Endodermal cell (in vitro differentiated cells): ENCODE measurements at regions not wholly inside any gene's neighbourhood (a gene's known extent, or its start where the extent isn't known, plus 50 kb on each side); places are given as distances from the start of the nearest gene placed in this dataset.

Experiments
- DNase-seq: peaks from one replicate; pipeline ENCODE4 v3.0.0-alpha.2; 2017
- H3K27ac ChIP-seq: 2 replicates; pipeline ENCODE4 v1.5.1; 2013; ENCODE audit warnings: mild to moderate bottlenecking, low read depth, low read length, moderate library complexity
- H3K27me3 ChIP-seq: 2 replicates; pipeline ENCODE4 v1.6.1; 2013; ENCODE audit warnings: mild to moderate bottlenecking, low read length, moderate library complexity; ENCODE audit not compliant: insufficient read depth, control insufficient read depth, poor library complexity, severe bottlenecking
- H3K36me3 ChIP-seq: 2 replicates; pipeline ENCODE4 v1.7.0; 2013; ENCODE audit warnings: mild to moderate bottlenecking, low read length, moderate library complexity; ENCODE audit not compliant: control insufficient read depth, insufficient read depth
- H3K4me1 ChIP-seq: one replicate; pipeline ENCODE4 v1.7.0; 2013; ENCODE audit warnings: low read length; ENCODE audit not compliant: control insufficient read depth, insufficient read depth
- H3K4me3 ChIP-seq: 2 replicates; pipeline ENCODE4 v1.5.1; 2013; ENCODE audit warnings: mild to moderate bottlenecking, low read length, moderate library complexity
- H3K9ac ChIP-seq: 2 replicates; pipeline ENCODE4 v1.6.1; 2013; ENCODE audit warnings: mild to moderate bottlenecking, low read length, moderate library complexity; ENCODE audit not compliant: poor library complexity, severe bottlenecking; ENCODE audit errors: extremely low read depth
- H3K9me3 ChIP-seq: 2 replicates; pipeline ENCODE4 v1.6.1; 2013; ENCODE audit warnings: mild to moderate bottlenecking, low read length, moderate library complexity; ENCODE audit not compliant: control insufficient read depth
- H3K27ac Mint-ChIP-seq: 2 replicates; pipeline ENCODE4 v1.8.0; 2020; ENCODE audit warnings: mixed read lengths
- H3K27me3 Mint-ChIP-seq: 2 replicates; pipeline ENCODE4 v1.8.0; 2021; ENCODE audit warnings: mild to moderate bottlenecking, mixed read lengths; ENCODE audit not compliant: insufficient read depth
- H3K36me3 Mint-ChIP-seq: 2 replicates; pipeline ENCODE4 v1.8.0; 2020; ENCODE audit warnings: low read depth, mixed read lengths
- H3K4me1 Mint-ChIP-seq: 2 replicates; pipeline ENCODE4 v1.8.0; 2020; ENCODE audit warnings: mixed read lengths
- H3K4me3 Mint-ChIP-seq: 2 replicates; pipeline ENCODE4 v1.8.0; 2020; ENCODE audit warnings: mild to moderate bottlenecking, moderate library complexity, mixed read lengths
- H3K9me3 Mint-ChIP-seq: 2 replicates; pipeline ENCODE4 v1.8.0; 2020; ENCODE audit warnings: mild to moderate bottlenecking, mixed read lengths
- CTCF ChIP-seq: fragments of 200-600 bp; sonication (generic); conservative IDR thresholded peaks from 2 replicates; pipeline ENCODE4 v1.5.0; 2021; ENCODE audit warnings: antibody characterized with exemption, mild to moderate bottlenecking
- WGBS, 2 experiments: methylation state at CpG; one replicate each; pipeline versions ENCODE4 v1.1.5 to v1.1.7; 2013; ENCODE audit warnings: missing lambda C conversion rate in 2 of 2, mixed read lengths in 1 of 2; ENCODE audit not compliant: insufficient coverage in 1 of 2, insufficient read length in 1 of 2; 5-methylcytosine and 5-hydroxymethylcytosine counted together

DNA sequence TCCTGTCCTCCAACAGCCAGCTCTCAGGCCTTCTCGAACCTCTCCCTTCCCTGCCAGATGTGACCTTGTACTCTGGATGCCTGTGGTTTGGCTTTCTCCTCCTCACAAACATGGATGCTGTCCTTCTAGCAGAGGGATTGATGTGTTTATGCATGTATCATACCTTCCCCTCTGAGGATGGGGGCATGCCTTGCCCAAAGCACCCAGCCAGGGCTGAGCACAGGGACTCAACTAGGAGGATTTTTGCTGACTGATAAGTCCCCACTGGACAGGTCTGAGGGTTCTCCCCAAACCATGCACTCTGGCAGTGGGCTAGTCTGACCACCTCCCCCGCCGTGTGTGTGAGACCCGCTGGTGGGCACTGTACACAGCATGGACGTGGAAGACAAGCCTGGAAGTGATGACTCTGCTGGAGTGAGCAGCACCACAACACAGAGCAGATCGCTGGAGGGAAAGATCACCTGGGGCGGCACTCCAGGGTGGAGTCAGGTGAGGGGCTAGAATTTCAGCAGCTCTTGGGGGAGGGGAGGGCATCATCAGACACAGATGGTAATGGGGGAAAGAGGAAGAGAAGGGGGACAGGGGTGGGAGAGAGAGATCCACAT is 360.3 kb upstream of the ZNF507 start:
- no peak overlapping the region for H3K4me3 ChIP-seq
- H3K4me1 Mint-ChIP-seq = no peaks in the 10 kb centered on the region
- H3K36me3 Mint-ChIP-seq = no peaks in the 10 kb centered on the region
- no peak for DNase-seq
- 92 to 93% methylated on average over 3 to 7 of the region's 7 CpGs for WGBS, 2 experiments
- peaks cover 16% of the 10 kb centered on the region for H3K9me3 Mint-ChIP-seq
- no peaks in the 10 kb centered on the region for H3K4me1 ChIP-seq
- H3K27ac ChIP-seq = no peak overlapping the region
- peaks cover 7% of the 10 kb centered on the region for H3K27me3 Mint-ChIP-seq
- TF ChIP-seq CTCF = no peak
- no peak overlapping the region for H3K4me3 Mint-ChIP-seq
- H3K9me3 ChIP-seq = no peaks in the 10 kb centered on the region
- H3K36me3 ChIP-seq = no peaks in the 10 kb centered on the region
- no peaks in the 10 kb centered on the region for H3K27me3 ChIP-seq
- H3K9ac ChIP-seq = no peak overlapping the region
- H3K27ac Mint-ChIP-seq = no peak overlapping the region

DNA sequence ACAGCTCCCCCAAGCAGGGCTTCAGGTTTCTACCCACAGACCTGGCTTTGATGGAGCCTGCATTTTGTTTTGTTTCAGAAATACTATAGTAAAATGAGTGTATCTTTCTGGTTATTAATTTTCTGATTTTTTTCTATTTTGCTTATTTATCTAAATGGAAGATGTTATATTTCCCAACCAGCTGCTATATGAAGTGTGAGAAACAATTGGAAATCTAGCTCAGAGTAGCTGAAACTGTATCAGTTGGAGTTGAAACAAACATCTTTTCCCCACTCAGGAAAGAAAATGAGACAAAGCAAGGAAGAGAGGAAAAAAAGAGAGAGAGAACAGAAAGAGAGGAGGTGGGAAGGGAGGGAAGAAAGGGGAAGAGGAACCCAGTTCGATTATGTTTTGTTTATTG is 358.5 kb upstream of the ZNF507 start:
- Histone ChIP-seq H3K27me3 (no peaks in the 10 kb centered on the region), H3K9ac (no peak overlapping the region), H3K9me3 (no peaks in the 10 kb centered on the region), H3K4me1 (no peaks in the 10 kb centered on the region), H3K4me3 (no peak overlapping the region), H3K36me3 (no peaks in the 10 kb centered on the region), H3K27ac (no peak overlapping the region)
- peaks cover 16% of the 10 kb centered on the region for H3K9me3 Mint-ChIP-seq
- no peak overlapping the region for H3K4me3 Mint-ChIP-seq
- no peak for DNase-seq
- no peaks in the 10 kb centered on the region for H3K4me1 Mint-ChIP-seq
- no peak for TF ChIP-seq CTCF
- 90 to 94% methylated on average over 1 of the region's 1 CpG for WGBS, 2 experiments
- H3K36me3 Mint-ChIP-seq = no peaks in the 10 kb centered on the region
- H3K27ac Mint-ChIP-seq = no peak overlapping the region
- peaks cover 7% of the 10 kb centered on the region for H3K27me3 Mint-ChIP-seq

GRCh38 chr19:31988256-31988655 is 357.2 kb upstream of the ZNF507 start:
- peaks cover 16% of the 10 kb centered on the region for H3K9me3 Mint-ChIP-seq
- no peak overlapping the region for H3K27ac ChIP-seq
- no peak for DNase-seq
- H3K27ac Mint-ChIP-seq = no peak overlapping the region
- no peak overlapping the region for H3K4me3 ChIP-seq
- H3K4me3 Mint-ChIP-seq = no peak overlapping the region
- no peak overlapping the region for H3K9ac ChIP-seq
- no peaks in the 10 kb centered on the region for H3K4me1 Mint-ChIP-seq
- H3K9me3 ChIP-seq = no peaks in the 10 kb centered on the region
- no peaks in the 10 kb centered on the region for H3K4me1 ChIP-seq
- peaks cover 7% of the 10 kb centered on the region for H3K27me3 Mint-ChIP-seq
- 91 to 96% methylated on average over 2 of the region's 2 CpGs for WGBS, 2 experiments
- no peaks in the 10 kb centered on the region for H3K36me3 Mint-ChIP-seq
- no peaks in the 10 kb centered on the region for H3K36me3 ChIP-seq
- no peaks in the 10 kb centered on the region for H3K27me3 ChIP-seq
- TF ChIP-seq CTCF = no peak
